BLaER1 (cell line): ENCODE measurements at regions not wholly inside any gene's neighbourhood (a gene's known extent, or its start where the extent isn't known, plus 50 kb on each side); places are given as distances from the start of the nearest gene placed in this dataset.

Source experiments
- H3K27ac ChIP-seq: shearing (Covaris generic); formaldehyde crosslinking; 2 replicates; pipeline ENCODE4 v1.8.1; 2022
- H3K27me3 ChIP-seq: shearing (Covaris generic); formaldehyde crosslinking; 2 replicates; pipeline ENCODE4 v1.8.1; 2022
- H3K36me3 ChIP-seq: shearing (Covaris generic); formaldehyde crosslinking; 2 replicates; pipeline ENCODE4 v1.8.1; 2022
- H3K4me1 ChIP-seq: shearing (Covaris generic); formaldehyde crosslinking; 2 replicates; pipeline ENCODE4 v1.8.1; 2022
- H3K4me2 ChIP-seq: shearing (Covaris generic); formaldehyde crosslinking; 2 replicates; pipeline ENCODE4 v1.8.1; 2022
- H3K4me3 ChIP-seq: shearing (Covaris generic); formaldehyde crosslinking; 2 replicates; pipeline ENCODE4 v1.8.1; 2022
- H3K9ac ChIP-seq: shearing (Covaris generic); formaldehyde crosslinking; 2 replicates; pipeline ENCODE4 v1.8.1; 2022
- H3K9me3 ChIP-seq: shearing (Covaris generic); formaldehyde crosslinking; 2 replicates; pipeline ENCODE4 v1.8.1; 2022
- H4K20me1 ChIP-seq: shearing (Covaris generic); formaldehyde crosslinking; 2 replicates; pipeline ENCODE4 v1.8.1; 2022
- Cebpa-rat ChIP-seq: shearing (Covaris generic); IDR thresholded peaks from 2 replicates; pipeline ENCODE4 v1.8.1; 2022

DNA sequence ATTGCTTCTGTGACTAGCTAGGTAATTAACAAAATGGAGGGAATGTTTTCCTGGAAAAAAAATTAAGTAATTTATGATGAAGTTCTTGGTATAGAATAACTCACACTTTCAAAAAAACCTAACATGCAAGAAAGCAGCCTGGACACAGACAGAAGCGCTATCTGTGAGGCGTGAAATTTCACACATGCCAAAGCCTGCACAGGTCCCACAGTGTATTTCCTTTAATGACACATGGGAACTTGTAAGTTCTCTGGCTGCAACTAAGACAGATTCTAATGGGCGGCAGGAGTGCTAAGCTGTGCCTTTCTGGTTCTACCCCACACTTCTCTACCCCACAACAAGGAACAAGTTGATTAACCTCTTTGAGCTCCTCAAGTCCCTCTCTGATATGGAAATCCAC lies 84.9 kb upstream of the NEO1 start:
- Histone ChIP-seq H3K9ac (no peak overlapping the region), H4K20me1 (no peaks in the 10 kb centered on the region), H3K27me3 (no peaks in the 10 kb centered on the region), H3K36me3 (no peaks in the 10 kb centered on the region), H3K27ac (no peak overlapping the region), H3K9me3 (peaks cover 13% of the 10 kb centered on the region), H3K4me2 (no peak overlapping the region), H3K4me3 (no peak overlapping the region), H3K4me1 (no peaks in the 10 kb centered on the region)
- TF ChIP-seq Cebpa-rat: no peak

DNA sequence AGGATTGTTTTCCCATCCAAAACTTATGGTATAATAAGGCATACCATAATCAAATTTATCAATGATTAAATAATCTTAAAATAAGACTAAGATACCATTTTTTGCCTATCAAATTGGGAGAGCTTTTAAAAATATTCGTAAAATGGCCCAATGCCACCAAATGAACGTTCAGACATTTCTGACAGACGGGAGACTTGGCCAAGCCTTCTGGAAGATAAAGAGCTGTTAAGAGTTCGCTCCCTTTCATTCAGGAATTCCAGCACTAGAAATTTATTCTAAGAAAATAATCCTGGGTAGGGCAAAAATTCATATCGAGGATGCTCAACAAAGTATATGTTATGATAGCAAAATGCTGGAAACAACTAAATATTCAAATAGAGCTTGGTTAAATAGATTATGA lies 85.6 kb upstream of the NEO1 start:
- Histone ChIP-seq H4K20me1 (no peaks in the 10 kb centered on the region), H3K4me3 (no peak overlapping the region), H3K9ac (no peak overlapping the region)

DNA sequence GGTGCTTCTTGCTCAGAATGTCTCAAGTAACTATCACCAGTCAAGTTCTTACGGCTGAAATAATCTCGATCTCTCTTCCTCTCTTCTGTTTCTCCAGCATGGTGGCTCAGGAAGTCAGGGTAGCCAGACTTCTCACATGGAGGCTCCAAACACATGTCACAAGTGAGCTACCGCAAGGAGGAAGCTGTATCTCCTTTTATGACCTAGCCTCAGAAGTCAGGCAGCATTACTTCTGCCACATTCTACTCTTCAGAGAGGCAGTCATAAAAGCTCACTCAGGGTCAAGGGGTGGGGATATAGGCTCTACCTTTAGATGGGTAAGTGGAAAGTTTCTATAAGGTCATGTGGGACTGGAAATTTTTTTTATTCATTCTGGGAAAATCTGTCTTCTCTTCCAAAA lies 86.6 kb upstream of the NEO1 start:
- Histone ChIP-seq H3K4me1 (no peaks in the 10 kb centered on the region), H3K4me2 (no peak overlapping the region), H3K27me3 (no peaks in the 10 kb centered on the region), H3K9me3 (peaks cover 25% of the 10 kb centered on the region), H3K9ac (no peak overlapping the region), H4K20me1 (no peaks in the 10 kb centered on the region), H3K4me3 (no peak overlapping the region), H3K36me3 (no peaks in the 10 kb centered on the region), H3K27ac (no peak overlapping the region)
- TF ChIP-seq Cebpa-rat: no peak

More for the DNA sequence above, 85.6 kb upstream of the NEO1 start:
- Histone ChIP-seq H3K27me3 (no peaks in the 10 kb centered on the region), H3K27ac (no peak overlapping the region), H3K4me2 (no peak overlapping the region), H3K4me1 (no peaks in the 10 kb centered on the region), H3K36me3 (no peaks in the 10 kb centered on the region), H3K9me3 (peaks cover 21% of the 10 kb centered on the region)
- TF ChIP-seq Cebpa-rat: no peak

DNA sequence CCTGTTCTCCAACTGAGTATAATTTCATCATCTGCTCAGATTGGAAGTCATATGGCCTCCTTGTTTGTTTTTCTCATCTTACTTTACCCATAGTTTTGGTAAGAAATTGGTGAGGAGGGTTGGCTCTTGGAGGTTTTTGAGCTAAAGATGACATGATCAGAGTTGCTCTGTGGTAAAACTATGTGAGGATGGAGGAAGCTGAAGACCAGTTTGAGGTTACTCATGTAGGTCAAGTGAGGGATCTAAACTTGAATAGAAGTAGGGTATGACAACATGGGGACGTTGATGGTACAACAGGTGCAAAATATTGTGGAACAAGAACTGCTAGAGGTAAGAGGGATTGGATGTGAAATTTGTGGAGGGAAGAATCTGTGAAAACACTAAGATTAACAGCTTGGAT lies 87.7 kb upstream of the NEO1 start:
- peaks cover 25% of the 10 kb centered on the region for H3K9me3 ChIP-seq
- H3K27me3 ChIP-seq: no peaks in the 10 kb centered on the region
- TF ChIP-seq Cebpa-rat: no peak
- H3K4me2 ChIP-seq: no peak overlapping the region
- H4K20me1 ChIP-seq: no peaks in the 10 kb centered on the region
- H3K9ac ChIP-seq: no peak overlapping the region
- no peaks in the 10 kb centered on the region for H3K4me1 ChIP-seq
- no peak overlapping the region for H3K27ac ChIP-seq
- no peak overlapping the region for H3K4me3 ChIP-seq
- no peaks in the 10 kb centered on the region for H3K36me3 ChIP-seq

DNA sequence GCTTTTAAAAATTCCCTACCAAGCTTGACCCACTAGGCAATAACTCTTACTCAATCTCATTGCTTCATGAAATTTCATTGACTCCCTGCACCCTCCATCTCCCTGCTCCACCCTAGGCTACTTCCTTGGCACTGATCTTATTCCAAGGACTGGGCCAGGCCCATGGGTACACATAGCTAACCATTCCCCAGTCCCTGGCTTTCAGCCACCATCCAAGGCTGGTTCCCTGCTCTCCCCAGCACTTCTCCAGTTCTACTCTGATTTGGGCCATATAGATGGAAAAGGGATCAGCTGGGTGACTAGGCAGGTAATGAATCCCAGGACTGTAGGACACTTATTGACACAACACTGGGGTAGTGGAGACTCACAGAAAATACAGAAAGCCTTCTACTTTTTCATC lies 88.1 kb upstream of the NEO1 start:
- H3K4me3 ChIP-seq: no peak overlapping the region
- H3K9me3 ChIP-seq: peaks cover 25% of the 10 kb centered on the region
- H3K27ac ChIP-seq: no peak overlapping the region
- no peak overlapping the region for H3K4me2 ChIP-seq
- H3K4me1 ChIP-seq: no peaks in the 10 kb centered on the region
- TF ChIP-seq Cebpa-rat: no peak
- no peaks in the 10 kb centered on the region for H3K36me3 ChIP-seq
- no peak overlapping the region for H3K9ac ChIP-seq
- no peaks in the 10 kb centered on the region for H3K27me3 ChIP-seq
- no peaks in the 10 kb centered on the region for H4K20me1 ChIP-seq

DNA sequence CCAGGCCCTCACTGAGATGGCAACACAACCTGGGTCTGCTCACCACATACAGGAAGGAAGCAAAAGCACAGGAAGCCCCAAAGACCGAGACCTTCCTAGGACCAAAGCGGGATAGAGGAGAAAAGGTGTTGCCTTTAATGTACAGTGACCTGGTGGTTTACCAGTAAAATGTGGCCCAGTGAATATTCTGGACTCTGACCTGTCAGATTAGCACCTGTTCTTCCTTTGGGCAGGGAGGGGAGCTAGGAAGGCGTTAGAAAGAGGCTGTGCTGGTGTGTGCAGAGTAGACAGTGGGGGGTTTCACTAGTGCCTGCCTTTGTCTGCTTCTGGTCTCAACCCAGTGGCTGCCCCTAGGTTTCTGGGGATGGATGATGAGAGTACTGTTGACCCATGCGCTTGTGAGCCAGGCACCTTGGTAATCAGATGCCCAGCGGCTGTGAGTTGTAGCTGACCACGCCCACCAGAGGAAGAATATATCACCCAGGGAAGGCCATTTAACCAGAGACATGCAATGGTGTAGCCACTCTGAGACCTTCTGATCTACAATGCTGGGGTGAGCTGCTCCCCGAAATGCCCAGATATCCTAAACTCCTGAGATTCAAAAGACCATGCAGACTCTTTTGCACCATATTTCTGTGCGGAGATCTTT lies 90.1 kb upstream of the NEO1 start:
- H4K20me1 ChIP-seq: no peaks in the 10 kb centered on the region
- no peaks in the 10 kb centered on the region for H3K4me1 ChIP-seq
- no peak overlapping the region for H3K9ac ChIP-seq
- H3K27me3 ChIP-seq: no peaks in the 10 kb centered on the region
- no peak for TF ChIP-seq Cebpa-rat
- no peak overlapping the region for H3K4me3 ChIP-seq
- H3K4me2 ChIP-seq: no peak overlapping the region
- no peak overlapping the region for H3K27ac ChIP-seq
- peaks cover 25% of the 10 kb centered on the region for H3K9me3 ChIP-seq
- H3K36me3 ChIP-seq: no peaks in the 10 kb centered on the region

DNA sequence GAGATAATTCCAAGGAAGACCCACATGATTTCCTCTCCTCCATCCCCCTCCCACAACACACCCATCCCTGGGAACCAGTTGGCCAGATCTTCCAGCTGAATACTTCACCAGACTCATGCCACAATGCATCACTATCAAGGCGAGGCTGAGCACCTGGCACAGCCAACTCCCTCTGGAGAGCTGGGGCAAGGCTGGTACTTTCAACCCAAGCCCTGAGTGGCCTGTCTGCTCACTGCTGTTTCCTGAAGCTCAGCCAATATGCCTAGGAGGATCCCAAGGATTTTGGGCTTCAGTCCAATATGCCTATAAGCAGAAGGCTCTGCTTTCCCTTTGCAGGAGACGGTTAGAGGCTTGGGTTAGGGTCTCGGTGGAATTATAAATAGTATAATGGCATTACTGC lies 90.9 kb upstream of the NEO1 start:
- TF ChIP-seq Cebpa-rat: no peak
- no peak overlapping the region for H3K4me3 ChIP-seq

DNA sequence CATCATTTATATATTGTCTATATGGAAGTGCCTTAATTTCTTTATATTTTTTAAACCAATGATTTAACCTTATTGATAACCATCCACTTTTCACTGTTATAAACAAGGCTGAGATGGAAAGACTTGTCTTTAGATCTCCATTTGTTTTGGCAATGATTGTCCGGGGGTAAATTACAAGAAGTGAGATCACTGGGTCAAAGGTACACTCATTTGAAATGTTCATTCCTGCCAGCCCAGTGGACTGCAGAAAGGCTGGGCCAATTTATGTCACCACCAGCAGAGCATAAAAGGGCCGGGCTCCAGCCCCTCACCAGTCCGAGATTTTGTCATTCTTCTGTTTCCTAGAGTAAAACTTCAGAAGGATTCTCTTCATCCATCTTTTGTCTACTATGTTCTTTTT lies 93.6 kb upstream of the NEO1 start:
- no peaks in the 10 kb centered on the region for H3K36me3 ChIP-seq
- no peak overlapping the region for H3K4me2 ChIP-seq
- TF ChIP-seq Cebpa-rat: no peak
- H3K9ac ChIP-seq: no peak overlapping the region
- H4K20me1 ChIP-seq: no peaks in the 10 kb centered on the region
- peaks cover 25% of the 10 kb centered on the region for H3K9me3 ChIP-seq
- H3K27ac ChIP-seq: no peak overlapping the region
- no peaks in the 10 kb centered on the region for H3K4me1 ChIP-seq
- no peaks in the 10 kb centered on the region for H3K27me3 ChIP-seq
- H3K4me3 ChIP-seq: no peak overlapping the region

More for the DNA sequence above, 90.9 kb upstream of the NEO1 start:
- H3K4me2 ChIP-seq: no peak overlapping the region
- H3K27ac ChIP-seq: no peak overlapping the region
- no peaks in the 10 kb centered on the region for H4K20me1 ChIP-seq
- no peak overlapping the region for H3K9ac ChIP-seq
- H3K36me3 ChIP-seq: no peaks in the 10 kb centered on the region
- no peaks in the 10 kb centered on the region for H3K27me3 ChIP-seq
- H3K4me1 ChIP-seq: no peaks in the 10 kb centered on the region
- H3K9me3 ChIP-seq: peaks cover 25% of the 10 kb centered on the region

DNA sequence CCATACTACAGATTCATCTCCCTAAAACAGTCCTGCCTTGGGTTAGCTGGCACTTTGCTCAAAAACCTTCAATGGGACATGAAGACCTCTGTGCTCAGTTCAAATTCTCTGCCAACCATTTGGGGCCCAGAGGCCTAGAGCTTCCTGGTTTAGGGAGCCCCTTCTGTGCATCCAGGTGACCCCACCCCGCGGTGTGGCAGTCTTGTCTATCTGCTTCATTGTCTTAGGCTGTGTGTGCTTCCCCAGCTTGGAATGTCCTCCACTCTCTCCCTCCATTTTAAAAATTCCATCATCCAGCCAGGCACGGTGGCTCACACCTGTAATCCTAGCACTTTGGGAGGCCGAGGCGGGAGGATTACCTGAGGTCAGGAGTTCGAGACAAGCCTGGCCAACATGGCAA lies 99.0 kb upstream of the NEO1 start:
- no peaks in the 10 kb centered on the region for H3K36me3 ChIP-seq
- H3K4me2 ChIP-seq: no peak overlapping the region
- H3K4me3 ChIP-seq: no peak overlapping the region
- H3K4me1 ChIP-seq: no peaks in the 10 kb centered on the region
- H4K20me1 ChIP-seq: no peaks in the 10 kb centered on the region
- no peak overlapping the region for H3K27ac ChIP-seq
- no peaks in the 10 kb centered on the region for H3K27me3 ChIP-seq
- H3K9me3 ChIP-seq: peaks cover 3% of the 10 kb centered on the region
- no peak overlapping the region for H3K9ac ChIP-seq
- no peak for TF ChIP-seq Cebpa-rat

DNA sequence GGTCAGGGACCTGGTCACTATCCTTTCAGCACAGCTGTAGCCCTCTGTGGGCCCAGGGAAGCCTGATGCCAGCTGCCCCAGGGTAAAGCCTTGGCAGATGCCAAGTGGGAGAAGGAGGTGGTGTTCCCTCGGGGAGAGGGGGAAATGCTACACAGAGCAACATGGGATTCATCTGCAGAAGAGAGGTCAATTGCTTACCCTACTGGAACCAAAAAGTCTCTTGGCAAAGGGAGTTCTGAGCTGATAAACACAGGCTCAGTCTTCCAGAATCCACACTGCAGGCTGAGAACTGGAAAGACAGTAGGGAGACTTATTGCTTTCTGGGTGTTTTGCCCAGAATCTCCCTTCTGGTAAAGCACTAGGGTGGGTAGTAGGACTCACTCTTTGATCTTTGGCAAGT lies 100.1 kb upstream of the NEO1 start:
- H3K36me3 ChIP-seq: no peaks in the 10 kb centered on the region
- no peaks in the 10 kb centered on the region for H4K20me1 ChIP-seq
- peaks cover 14% of the 10 kb centered on the region for H3K9me3 ChIP-seq
- no peak overlapping the region for H3K9ac ChIP-seq
- no peaks in the 10 kb centered on the region for H3K27me3 ChIP-seq
- H3K4me1 ChIP-seq: no peaks in the 10 kb centered on the region
- H3K27ac ChIP-seq: no peak overlapping the region
- TF ChIP-seq Cebpa-rat: no peak
- H3K4me3 ChIP-seq: no peak overlapping the region
- H3K4me2 ChIP-seq: no peak overlapping the region

DNA sequence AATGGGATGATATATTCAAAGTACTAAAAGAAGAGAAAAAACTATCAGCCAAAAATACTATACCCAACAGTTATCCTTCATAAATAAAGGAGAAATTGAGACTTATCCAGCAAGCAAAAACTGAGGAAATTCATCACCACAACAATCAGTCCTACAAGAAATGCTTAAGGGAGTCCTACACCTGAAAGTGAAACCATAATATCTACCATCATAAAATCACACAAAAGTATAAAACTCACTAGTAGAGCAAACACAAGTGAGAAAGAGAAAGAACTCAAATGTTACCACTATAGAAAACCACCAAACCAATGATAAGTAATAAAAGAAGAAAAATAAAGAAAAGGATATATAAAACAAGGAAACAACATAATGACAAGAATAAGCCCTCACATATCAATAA lies 103.6 kb upstream of the NEO1 start:
- Histone ChIP-seq H3K4me2 (no peak overlapping the region), H3K27ac (no peak overlapping the region), H3K4me1 (no peaks in the 10 kb centered on the region), H3K9ac (no peak overlapping the region), H3K36me3 (no peaks in the 10 kb centered on the region), H4K20me1 (no peaks in the 10 kb centered on the region), H3K9me3 (peaks cover 29% of the 10 kb centered on the region), H3K27me3 (no peaks in the 10 kb centered on the region), H3K4me3 (no peak overlapping the region)
- no peak for TF ChIP-seq Cebpa-rat
